H54 (cell line): ENCODE measurements at regions not wholly inside any gene's neighbourhood (a gene's known extent, or its start where the extent isn't known, plus 50 kb on each side); places are given as distances from the start of the nearest gene placed in this dataset.
"Not testable (repeated sequence)": the region's sequence is repeated elsewhere in the genome, so short reads cannot be mapped to it uniquely, and the experiment has no call there.

ENCODE experiments used
- DNase-seq: peaks from one replicate; pipeline ENCODE4 v3.0.0; 2011; ENCODE audit warnings: low spot score, mixed read lengths; ENCODE audit not compliant: insufficient read length
- FAIRE-seq: peaks from 3 replicates; lab custom pipeline; 2011; peaks lifted over from hg19 to GRCh38; lab: Jason Lieb, UNC
- POLR2A ChIP-seq: IDR thresholded peaks from 2 replicates; pipeline ENCODE4 v1.6.1; 2011; ENCODE audit warnings: low read depth, mild to moderate bottlenecking, low read length

GRCh38 chr4:56132835-56133234 lies 184.1 kb downstream of the CEP135 start:
- TF ChIP-seq POLR2A, result no peak
- DNase-seq (no peak), FAIRE-seq (no peak)

GRCh38 chr4:56132188-56132587 lies 183.4 kb downstream of the CEP135 start:
- DNase-seq, FAIRE-seq: not testable (repeated sequence)

GRCh38 chr4:56130606-56131155 lies 181.9 kb downstream of the CEP135 start:
- TF ChIP-seq POLR2A, result no peak
- FAIRE-seq (no peak), DNase-seq (no peak)

GRCh38 chr4:56129431-56129861 lies 180.7 kb downstream of the CEP135 start:
- DNase-seq (no peak), FAIRE-seq (no peak)
- no peak for TF ChIP-seq POLR2A

GRCh38 chr4:56128213-56128612 lies 179.5 kb downstream of the CEP135 start:
- FAIRE-seq (peak; percentile 43), DNase-seq (no peak)
- no peak for TF ChIP-seq POLR2A

DNA sequence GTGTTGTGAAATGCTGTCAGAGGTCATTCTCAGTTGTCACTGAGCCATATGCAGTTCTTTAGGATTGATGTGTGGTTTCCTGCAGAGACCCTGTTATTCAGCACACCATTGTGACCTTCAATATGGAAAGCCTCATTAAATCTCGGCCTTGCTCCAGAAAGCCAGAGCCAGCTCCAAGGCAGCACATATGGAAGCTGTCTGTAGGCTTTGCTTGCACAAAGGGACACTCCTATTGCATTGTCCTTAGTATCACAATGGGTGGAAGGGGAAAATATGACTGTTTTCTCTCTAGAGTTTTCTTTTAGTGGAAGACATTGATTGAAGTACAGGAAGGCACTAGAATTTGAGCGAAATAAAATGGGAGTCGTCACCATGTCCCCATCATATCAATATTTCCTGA lies 179.0 kb downstream of the CEP135 start:
- no peak for DNase-seq
- no peak for FAIRE-seq
- no peak for TF ChIP-seq POLR2A

DNA sequence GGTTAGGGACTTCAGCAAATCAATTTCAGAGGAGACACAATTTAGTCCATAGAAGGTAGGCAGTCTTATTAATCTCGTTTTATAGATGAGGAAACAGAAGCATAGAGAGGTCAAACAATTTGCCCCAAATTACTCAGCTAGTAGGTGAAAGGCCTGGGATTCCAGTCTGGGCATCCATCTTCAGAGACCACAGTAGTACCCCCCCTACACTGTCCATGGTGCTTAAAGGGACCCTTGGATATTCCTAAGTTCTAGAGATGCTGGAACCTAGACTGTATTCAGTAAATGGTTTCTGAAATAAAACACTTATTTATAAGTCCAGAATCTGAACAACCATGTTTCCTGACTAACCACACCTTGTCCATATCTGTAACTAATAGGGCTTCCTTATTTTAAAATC lies 174.8 kb downstream of the CEP135 start:
- no peak for TF ChIP-seq POLR2A
- FAIRE-seq (no peak), DNase-seq (no peak)

DNA sequence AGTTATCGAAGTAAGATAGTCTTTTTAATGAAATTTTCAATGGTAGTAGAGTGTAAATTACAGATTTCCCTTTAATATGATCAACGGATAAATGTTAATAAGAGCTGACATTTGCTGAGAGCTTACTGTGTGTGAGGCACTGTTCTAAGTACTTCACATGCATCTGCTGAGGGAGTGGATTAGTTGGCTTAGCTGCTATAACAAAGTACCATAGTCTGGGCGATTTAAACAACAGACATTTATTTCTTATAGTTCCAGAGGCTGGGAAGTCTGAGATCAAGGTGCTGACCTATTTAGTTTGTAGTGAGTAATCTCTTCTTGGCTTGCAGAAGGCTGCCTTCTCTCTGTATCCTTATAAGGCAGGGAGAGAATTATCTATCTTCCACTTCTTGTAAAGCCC lies 174.3 kb downstream of the CEP135 start:
- TF ChIP-seq POLR2A, result no peak
- FAIRE-seq, result no peak

GRCh38 chr4:56118845-56119244 lies 170.1 kb downstream of the CEP135 start:
- TF ChIP-seq POLR2A, result no peak
- DNase-seq, result no peak
- no peak for FAIRE-seq

More for the DNA sequence above, 174.3 kb downstream of the CEP135 start:
- no peak for DNase-seq

GRCh38 chr4:56118055-56118454 lies 169.3 kb downstream of the CEP135 start:
- TF ChIP-seq POLR2A, result no peak
- FAIRE-seq (no peak), DNase-seq (no peak)

DNA sequence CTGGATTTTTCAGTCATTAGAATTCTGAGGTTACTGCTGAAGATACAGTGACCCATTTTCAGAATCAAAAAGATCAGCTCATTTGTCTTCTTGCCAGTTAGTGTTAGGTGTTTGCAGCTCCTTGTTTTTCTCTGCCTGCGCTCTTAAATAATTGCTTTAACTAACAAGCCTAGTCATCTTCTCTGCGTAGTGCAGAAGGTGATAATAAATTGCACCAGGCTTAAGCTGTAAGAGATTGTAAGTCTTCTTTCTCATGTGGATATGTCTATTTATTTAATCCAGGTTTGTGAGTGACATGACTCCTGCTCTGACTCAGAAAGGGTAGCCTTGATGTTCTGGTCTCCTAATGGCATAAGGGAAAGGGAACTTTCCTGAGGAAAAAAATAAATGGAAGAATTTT lies 167.2 kb downstream of the CEP135 start:
- FAIRE-seq, result no peak
- DNase-seq, result no peak
- no peak for TF ChIP-seq POLR2A

DNA sequence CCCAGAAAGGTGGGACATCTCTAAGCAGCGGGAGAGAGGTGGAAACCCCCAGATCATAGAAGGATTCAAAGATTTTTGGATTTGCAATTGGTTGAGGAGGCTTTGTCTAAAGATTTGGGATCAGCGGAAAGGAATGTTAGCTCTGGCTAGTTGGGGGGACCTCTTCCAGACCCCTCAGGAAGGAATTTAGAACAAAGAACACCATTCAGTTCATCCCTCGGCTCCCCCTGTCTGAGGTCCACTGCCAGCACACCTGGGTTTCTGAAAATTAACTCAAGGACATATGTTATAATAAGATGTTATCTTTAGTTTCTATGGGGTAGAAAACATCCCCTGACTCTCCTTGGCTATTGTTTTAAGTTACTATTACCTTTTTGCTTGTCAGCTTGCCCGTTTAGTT lies 163.6 kb downstream of the CEP135 start:
- FAIRE-seq (no peak), DNase-seq (no peak)
- TF ChIP-seq POLR2A, result no peak

GRCh38 chr4:56106180-56107147 lies 157.7 kb downstream of the CEP135 start:
- TF ChIP-seq POLR2A, result no peak
- DNase-seq (no peak), FAIRE-seq (no peak)

- no peak for TF ChIP-seq POLR2A
- DNase-seq (no peak), FAIRE-seq (no peak)
Measured at GRCh38 chr4:56104188-56104587, 155.4 kb downstream of the CEP135 start.

- no peak for TF ChIP-seq POLR2A
- no peak for FAIRE-seq
- DNase-seq, result no peak
Measured at GRCh38 chr4:56102601-56103000, 153.9 kb downstream of the CEP135 start.
